ENCODE measurements at regions not wholly inside any gene's neighbourhood (a gene's known extent, or its start where the extent isn't known, plus 50 kb on each side); places are given as distances from the start of the nearest gene placed in this dataset.

DNA sequence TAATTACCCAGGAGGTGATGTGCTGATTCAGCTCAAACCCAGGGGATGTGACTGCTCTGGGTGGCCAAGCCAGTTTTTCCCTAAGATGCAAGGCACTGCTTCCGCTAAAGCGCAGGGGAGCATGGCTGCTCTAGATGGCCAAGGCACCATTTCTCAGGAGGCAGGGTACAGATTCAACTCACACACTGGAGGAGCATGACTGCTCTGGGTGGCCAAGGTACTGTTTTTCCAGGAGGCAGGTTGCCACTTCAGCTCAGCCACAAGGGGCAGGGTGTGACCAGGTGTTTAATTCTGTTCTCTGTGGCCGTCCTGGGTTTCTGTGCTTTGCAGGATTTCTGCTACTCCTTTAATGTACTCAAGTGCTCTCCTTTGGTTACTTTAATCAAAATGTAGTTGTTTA is 659.3 kb upstream of the ARRDC4 start:
- no peak for DNase-seq (ENCODE audit: low read depth in 2 of 2)

DNA sequence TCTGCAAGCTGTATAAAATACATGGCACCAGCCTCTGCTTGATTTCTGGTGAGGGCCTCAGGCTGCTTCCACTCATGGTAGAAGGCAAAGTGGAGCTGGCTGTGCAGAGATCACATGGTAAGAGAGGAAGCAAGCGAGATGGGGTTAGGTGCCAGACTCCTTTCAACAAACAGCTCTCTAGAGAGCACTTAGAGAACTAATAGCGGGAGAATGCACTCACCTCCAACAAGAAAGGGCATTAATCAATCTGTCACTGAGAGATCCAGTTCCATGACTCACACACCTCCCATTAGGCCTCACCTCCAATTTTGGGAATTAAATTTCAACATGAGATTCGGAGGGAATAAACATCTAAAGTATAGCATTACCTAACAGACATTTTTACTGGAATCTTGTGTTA is 644.1 kb upstream of the ARRDC4 start:
- DNase-seq (ENCODE audit: low read depth in 2 of 2) = no peak

DNA sequence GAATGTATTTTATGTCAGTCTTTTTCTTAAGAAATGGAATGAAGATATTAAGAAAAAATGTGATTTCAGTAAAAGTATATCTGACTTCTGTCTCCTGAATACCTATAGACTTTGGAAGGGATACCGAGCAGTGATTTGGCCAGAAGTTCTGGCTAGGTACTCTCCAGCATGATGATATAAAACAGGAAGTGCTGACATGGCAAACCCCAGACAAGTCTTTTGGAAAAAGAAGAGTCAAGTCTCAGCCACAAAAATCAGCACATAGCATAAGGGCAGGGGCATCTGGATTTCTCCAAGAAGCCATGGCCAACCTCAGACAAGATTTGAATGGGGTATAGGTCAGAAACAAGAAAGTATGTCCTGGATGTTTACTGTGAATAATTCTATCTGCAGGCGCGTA is 643.3 kb upstream of the ARRDC4 start:
- no peak for DNase-seq (ENCODE audit: low read depth in 2 of 2)

DNA sequence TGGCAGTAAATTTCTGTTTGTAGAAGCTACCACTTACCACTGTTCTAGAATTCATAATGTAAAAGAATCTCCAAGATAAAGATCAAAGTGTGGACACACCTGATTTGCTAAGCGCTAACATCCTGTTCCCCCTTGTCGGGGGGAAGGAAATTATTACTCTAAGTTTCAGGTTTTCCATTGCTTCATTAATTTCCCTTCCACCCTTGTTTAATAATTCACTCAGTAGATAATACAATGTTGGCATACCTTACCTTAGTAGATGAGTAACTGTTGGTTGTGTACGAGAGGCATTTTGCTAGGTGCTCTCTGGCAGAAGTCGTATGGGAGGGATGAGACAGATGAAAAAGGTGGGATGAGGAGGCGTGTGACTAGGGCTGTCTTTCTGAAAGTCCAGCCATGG is 641.2 kb upstream of the ARRDC4 start:
- no peak for DNase-seq (ENCODE audit: low read depth in 2 of 2)

DNA sequence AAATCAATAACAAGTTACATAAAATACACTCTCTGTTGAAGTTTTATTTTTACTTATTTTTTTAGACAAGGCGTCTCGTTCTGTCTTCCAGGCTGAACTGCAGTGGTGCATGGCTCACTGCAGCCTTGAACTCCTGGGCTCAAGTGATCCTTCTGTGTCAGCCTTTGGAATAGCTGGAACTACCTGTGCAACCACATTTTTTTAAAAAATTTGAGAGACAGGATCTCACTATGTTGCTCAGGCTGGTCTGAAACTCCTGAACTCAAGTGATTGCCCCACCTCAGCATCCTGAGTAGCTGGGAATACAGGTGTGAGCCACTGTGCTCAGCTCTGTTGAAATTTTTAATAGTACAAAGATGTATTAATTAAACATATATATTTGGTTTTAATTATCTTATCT is 614.3 kb upstream of the ARRDC4 start:
- no peak for DNase-seq (ENCODE audit: low read depth in 2 of 2)

DNA sequence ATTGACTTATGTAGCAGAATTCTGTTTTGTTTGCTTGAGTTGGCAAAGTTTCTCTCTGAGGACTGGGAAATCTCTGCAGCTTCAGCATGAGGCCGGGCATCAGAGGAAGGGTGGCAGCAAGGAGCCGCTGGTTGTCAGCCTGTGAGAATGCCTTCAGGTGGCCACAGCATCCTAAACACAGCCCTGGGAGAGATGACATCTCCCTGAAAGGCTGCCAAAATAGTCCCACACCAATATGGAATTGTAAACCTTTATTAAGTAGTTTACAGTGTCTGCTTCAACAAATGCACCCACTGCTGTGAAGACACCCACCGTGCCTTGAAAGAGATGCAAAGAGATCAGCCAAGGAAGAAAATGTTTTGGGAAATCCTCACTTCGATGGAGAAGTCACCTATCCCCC is 609.7 kb upstream of the ARRDC4 start:
- no peak for DNase-seq (ENCODE audit: low read depth in 2 of 2)

DNA sequence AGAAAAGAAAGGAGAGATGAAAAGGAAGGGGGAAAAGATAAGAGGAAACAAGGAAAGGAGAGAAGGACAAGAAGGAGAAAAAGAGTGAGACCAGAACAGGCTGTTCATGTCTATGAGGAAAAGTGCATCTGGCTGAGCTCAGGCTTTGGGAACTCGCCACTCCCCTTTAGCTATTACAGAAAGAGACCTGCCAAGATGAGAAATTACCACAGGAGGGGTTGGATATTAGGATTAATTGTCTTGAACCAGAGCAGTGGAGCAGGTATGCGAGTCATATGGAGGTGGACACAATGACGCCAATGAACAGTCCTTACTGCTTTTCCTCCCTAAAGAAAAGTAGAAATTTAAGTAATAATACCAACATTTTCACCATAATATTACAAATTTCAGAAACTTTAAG is 577.0 kb upstream of the ARRDC4 start:
- DNase-seq (ENCODE audit: low read depth in 2 of 2) = no peak

DNA sequence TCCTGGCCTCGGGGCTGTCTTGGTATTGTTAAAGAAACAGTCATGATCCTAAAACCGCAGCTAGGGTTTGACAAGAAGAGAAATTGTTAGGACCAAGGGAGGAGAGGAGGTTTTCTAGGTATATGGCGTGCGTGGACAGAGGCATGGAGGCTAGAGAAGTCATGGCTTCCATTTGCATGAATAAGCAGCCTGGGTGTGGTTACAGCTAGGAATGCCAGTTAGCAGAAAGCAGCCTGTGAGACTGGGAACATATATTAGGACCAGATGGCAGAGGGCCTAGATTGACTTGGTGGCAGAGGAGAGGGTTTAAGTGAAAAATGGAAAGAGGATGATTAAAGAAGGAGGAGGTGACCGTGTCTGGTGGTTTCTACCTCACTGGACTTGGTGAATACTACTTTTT is 573.6 kb upstream of the ARRDC4 start:
- no peak for DNase-seq (ENCODE audit: low read depth in 2 of 2)

DNA sequence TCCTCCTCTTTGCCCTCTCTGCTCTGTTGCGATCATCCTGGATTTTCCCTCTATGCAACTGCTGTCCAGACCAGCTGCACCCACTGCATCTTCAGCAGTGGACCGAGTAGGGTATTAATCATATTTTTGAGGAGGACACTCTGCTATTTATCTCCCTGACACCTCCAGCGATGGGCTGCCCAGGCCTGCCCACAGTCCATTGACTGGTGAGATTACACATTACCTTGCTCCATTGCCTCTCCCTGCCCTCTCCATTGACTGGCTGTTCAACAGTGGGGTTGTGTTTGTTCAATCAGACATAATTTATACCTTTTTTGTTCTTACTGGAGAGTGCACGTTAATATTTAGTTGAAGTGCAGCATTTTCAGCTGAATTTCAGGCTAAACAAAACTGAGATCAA is 559.3 kb upstream of the ARRDC4 start:
- DNase-seq (ENCODE audit: low read depth in 2 of 2) = no peak

DNA sequence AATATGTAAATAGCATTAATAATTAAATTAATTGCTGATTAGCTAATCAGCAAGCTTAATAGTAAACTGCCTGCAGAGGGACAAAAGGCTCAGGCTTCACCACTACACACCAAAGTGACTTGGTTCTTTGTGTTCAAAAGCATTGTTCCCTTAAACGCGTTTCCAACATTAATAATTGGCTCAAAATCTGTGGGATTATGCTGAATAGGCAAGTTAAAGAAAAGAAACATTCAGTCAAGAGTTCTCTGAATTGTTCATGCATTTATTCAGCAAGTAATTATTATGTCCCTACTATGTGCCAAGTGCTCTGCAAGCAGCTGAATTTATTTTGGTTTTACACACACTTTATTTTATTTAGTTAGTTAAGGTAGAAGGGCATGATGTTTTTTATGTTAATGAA is 558.5 kb upstream of the ARRDC4 start:
- no peak for DNase-seq (ENCODE audit: low read depth in 2 of 2)

DNA sequence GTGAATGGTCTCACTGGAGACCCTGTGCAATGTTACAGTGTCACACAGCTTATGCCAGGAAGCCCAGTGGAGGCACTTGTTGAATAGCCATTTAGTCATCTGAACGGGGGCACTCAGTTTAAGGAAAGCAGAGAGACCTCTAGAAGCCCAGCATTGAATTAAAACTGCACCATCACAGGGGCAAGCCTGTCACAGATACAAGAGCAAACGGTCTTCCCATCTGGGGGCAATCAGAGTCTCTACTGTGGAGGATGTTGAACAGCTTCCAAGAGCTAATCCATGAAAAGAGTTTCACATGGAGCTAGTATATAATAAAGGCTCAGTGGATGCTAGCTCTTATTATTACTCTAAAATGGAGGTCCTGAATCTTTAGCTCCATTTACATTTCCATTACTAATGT is 553.7 kb upstream of the ARRDC4 start:
- no peak for DNase-seq (ENCODE audit: low read depth in 2 of 2)

DNA sequence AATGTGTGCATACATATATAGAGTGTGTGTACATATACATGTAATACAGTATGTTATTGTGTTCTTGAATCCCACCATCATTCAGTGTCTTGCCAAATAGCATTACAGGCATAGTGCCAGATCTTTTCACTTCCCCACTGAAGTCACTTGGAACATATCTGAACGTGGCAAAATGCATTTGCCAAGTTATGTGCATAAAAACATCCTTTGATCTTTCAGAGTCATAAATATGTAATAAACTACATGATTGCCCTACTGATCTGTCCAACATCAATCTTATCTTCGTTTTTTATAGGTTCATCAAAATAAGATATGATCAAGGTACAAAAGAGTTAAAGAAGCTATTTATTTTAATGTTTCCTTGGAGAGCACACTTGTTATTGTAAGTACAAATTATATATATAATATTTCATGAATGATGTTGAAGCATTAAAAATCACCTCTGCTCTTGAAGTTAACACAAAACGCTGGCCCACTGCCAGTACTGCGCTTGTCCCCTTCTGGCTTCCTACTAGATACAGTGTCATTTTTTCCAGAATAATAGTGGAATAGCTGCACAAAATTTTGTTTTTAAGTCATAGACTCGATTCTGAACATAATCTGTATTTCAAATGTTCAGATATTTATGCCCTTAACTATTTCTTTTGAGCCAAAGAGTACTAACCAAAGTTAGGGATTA is 549.5 kb upstream of the ARRDC4 start:
- DNase-seq (ENCODE audit: low read depth in 2 of 2) = no peak

DNA sequence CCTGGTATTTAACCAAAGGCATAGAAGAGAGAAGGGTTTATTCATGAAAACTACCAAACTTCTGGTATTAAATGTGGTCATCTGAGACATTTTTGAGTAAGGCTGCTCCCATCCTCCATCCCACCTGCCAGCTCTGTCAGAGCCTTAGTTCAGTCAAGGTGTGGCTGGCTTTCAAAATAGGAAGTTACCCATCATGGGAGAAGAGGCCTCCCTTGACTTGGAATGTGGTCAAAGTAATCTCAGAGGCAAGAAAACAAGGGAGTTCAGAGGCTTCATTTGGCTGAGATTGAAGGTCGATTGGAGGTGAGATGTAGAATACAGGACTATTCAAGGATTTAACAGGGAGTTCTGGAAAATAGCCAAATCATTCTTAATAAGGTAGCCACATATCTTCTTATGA is 540.4 kb upstream of the ARRDC4 start:
- DNase-seq (ENCODE audit: low read depth in 2 of 2) = no peak

DNA sequence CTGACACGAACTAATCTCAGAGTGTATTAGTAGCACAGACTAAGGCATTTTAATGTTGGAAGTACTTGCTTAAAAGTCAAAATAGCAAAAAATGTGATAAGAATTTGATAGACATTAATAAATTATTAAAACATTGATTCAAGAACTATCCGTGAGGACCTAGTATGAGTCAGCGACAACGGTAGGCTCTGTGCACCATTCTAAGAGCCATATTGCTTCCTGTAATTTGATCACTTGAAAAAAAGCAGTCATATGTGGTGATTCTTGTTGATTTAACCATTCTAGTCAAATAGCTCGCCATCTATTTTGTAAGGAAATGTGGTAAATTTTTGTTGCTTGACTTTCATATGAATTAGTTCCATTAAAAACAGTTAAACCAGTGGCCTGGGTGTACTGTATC is 534.9 kb upstream of the ARRDC4 start:
- DNase-seq (ENCODE audit: low read depth in 2 of 2) = no peak

DNA sequence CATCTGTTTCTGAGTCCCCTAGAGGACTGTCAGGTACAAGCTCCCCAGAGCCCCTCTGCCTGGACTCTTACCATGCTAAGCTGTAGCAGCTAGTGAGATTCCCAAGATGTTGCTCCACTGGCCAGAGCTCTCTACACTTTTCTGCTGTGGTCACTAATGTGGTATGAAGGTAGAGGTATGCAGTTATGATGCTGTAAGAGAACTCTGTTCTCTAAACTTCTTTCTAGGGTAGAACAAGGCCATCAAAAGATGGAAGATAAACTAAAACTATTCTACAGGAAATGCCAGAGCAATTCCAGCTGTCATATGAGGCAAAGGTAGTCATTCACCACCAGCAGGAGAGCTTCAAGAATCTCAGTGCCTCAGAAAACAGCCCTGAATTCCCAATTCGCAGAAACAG is 517.4 kb upstream of the ARRDC4 start:
- DNase-seq (ENCODE audit: low read depth in 2 of 2) = no peak

DNA sequence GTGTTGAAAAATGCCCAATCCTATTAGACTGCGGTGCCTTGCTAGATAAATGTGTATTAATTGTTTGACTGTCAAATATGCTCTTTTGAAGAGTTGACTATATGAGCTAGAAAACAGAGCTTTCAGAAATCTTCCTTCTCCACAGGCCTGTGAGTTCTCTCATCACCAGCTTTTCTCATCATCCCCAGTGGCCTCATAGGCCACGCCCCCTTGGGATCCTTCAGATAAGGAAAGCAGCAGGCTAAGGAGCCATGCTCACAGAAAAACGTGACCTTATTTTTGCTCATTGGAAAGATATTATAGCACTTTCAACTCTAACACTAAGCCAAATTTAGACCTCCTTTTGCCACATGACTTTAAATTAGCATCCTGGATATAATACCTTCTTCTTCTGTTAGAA is 514.4 kb upstream of the ARRDC4 start:
- no peak for DNase-seq (ENCODE audit: low read depth in 2 of 2)

DNA sequence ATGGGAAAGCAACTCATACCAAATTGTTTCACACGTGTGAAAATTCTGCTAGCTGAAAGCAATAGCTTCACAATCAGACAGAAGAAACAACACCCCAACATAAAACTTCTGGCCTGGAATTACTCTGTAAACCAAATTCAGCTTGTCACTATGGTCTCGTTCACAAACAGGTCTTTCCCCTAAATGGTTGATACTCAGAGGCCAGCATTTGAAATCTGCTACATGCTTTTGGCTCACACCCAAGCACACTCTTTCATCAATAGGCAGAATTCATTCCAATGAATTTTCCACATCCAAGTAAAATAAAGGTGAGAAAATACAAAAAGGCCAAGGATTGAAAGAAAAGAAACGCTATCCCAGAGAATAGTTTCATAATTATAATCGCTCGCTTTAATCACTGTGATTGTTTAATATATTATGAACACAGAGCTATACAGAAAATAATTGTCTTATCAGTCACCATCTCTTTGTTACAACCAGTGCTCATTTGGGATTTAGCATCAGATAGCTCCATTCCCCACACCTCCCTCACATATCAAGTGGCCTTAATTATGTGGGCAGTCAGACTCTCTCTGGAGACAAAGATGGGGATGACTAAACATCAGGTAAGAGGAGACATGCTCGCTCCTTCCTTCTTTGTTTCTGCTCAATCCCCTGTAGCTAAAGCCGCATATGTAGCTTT is 503.8 kb upstream of the ARRDC4 start:
- DNase-seq (ENCODE audit: low read depth in 2 of 2) = no peak

DNA sequence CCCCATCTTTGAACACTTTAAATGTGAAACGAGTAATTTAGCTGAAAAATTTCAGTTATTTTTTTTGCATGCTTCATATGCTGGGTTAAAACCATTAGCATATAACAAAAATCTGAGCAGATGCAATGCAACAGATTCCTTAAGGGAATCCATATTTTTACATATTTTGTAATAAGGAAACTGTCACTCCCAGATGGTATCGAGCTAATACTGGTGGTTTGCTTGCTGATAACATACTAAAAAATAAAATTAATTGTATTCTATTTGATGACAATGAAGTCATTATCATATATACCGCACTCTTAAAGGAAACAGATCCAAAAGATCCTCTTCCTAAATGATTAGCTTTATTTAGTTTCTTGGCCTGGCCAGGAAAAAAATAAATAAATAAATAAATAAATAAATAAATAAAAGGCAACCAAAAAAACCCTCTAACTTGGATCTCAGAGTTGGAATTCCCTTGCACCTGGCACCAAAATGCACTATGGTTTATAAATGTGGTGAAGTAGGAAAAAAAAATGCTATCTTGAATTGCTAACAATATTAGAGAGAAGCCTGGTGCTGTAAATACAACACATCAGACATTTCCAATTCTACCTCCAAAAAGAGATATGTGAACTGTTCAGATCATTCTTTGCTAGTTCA is 503.2 kb upstream of the ARRDC4 start:
- DNase-seq (ENCODE audit: low read depth in 2 of 2) = no peak

DNA sequence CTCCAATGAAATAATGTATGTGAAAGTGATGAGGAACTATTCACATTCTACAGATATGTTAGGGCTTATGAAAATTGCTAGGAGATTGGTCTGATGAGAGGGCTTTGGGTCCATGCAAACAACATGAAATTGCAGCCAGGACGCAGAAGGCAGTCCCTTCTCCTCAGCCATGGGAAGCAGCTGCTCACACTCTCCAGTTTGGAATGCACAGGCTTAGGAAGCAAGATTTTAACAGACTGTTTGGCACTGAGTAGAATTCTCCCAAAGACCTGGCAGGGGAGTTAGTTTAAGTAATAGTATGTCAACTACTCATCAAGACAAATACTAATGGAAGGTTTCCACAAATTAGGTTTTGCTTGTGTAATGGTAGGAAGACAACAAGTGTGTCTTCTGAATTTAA is 500.7 kb upstream of the ARRDC4 start:
- DNase-seq (ENCODE audit: low read depth in 2 of 2) = no peak

DNA sequence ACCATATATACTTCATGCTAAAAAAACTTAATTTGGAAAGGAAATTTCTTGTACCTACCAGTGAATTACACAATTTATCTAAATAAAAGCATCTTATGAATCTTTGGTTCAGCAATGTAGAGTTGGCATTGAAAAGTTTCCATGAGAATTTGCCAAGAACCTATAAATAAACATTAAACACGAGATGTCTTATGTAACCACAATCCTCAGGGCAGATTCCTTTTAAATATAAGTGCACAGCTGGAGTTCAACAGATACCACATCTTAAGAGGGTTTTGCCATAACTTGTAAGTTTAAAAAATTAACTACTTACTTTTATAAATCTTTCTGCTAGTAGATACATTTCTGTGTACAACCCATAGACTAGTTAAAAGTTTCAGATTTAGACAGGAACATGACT is 499.3 kb upstream of the ARRDC4 start:
- DNase-seq (ENCODE audit: low read depth in 2 of 2) = no peak

DNA sequence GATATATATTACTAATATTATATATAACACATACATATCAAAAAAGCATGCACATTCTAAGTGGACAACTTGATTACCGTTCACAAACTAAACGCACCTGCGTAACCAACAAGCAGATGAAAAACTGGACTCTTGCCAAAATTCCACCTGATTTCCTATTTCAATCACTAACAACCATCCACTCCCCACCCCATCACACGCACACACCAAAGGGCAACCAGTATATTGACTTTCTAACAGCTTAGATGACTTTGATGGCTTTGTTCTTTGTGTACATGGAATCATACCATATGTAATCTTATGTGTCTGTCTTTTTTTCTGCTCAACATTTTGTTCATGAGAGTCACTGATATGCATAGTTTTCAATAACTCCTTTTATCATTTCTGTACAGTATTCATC is 496.8 kb upstream of the ARRDC4 start:
- DNase-seq (ENCODE audit: low read depth in 2 of 2) = no peak

DNA sequence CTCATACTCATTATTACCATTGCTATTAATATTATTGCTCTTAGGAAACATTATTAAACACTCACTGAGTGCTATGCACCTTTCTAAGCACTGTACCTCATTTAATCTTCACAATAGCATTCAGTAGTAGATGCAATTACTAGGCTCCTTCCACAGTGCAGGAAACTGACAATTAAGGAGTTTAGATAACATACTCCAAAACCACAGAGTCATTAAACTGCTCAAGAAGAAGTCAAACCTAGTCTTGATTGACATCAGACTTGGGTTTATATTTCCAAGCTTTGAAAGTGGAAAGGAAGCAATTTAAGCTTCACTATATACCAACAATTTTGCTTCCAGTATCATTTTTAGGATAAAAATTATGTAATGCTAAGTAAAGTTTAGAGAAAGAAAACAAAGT is 490.1 kb upstream of the ARRDC4 start:
- no peak for DNase-seq (ENCODE audit: low read depth in 2 of 2)

DNA sequence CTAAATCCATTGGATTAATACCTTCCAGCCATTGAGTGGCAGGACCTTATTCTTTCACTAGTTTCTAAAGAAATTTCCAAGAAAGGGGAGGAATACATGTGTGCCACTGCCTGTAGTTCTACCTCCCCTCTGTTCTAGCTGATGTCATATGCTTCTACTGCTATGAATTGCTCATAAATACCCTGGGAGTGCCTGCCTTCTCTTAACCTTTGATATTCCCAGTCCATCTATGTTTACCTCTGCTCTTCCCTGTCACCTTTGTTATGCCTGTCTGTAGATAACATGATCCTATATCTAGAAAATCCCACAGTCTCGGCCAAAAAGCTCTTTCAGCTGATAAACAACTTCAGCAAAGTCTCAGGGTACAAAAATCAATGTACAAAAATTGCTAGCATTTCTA is 486.9 kb upstream of the ARRDC4 start:
- no peak for DNase-seq (ENCODE audit: low read depth in 2 of 2)

DNA sequence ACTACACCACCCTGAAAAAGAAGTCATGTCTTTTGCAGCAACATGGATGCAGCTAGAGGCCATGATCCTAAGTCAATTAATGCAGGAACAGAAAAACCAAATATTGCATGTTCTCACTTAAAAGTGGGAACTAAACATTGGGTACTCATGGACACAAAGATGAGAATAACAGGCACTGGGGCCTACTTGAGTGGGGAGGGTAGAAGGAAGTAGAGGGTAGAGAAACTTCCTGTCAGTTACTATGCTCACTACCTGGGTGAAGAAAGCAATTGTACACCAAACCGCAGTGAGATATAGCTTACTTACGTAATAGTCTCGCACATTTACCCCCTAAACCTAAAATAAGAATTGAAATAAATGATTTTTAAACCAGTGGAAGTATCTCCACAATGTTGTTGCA is 480.5 kb upstream of the ARRDC4 start:
- DNase-seq (ENCODE audit: low read depth in 2 of 2) = no peak
